Naive thymus-derived CD8-positive, alpha-beta T cell (primary cell): ENCODE measurements at regions not wholly inside any gene's neighbourhood (a gene's known extent, or its start where the extent isn't known, plus 50 kb on each side); places are given as distances from the start of the nearest gene placed in this dataset.

ENCODE experiments used
- ATAC-seq, 2 donors: fragments of 150-1000 bp; cut with Tn5 transposase in 1 of 2; sonication (Bioruptor Pico), chemical (Tn5 transposase) in 1 of 2; 1 replicate in 1 of 2; 2 replicates in 1 of 2; pipeline ENCODE4 v1.10.0; 2021; ENCODE audit warnings: mild to moderate bottlenecking in 2 of 2, moderate library complexity in 2 of 2
- POLR2A ChIA-PET: fragments of 350-600 bp; sonication (Branson Sonifier 250); formaldehyde crosslinking; loops from one replicate; lab custom pipeline; 2021; ENCODE audit warnings: antibody characterized with exemption; lab: Charles Lee
- DNase-seq, 10 donors: peaks; one replicate each; pipeline versions ENCODE4 v3.0.0 to v3.0.0-alpha.2; 2020 to 2022
- H3K27ac Mint-ChIP-seq, 10 donors: one replicate each; pipeline ENCODE4 v1.8.0; 2020 to 2022; ENCODE audit warnings: mild to moderate bottlenecking in 10 of 10, mixed read lengths in 10 of 10, moderate library complexity in 4 of 10, inconsistent platforms in 1 of 10
- H3K27me3 Mint-ChIP-seq, 5 donors: one replicate each; pipeline ENCODE4 v1.8.0; 2021 to 2022; ENCODE audit warnings: mixed read lengths in 5 of 5
- H3K36me3 Mint-ChIP-seq, 3 donors: one replicate each; pipeline ENCODE4 v1.8.0; 2020 to 2022; ENCODE audit warnings: mixed read lengths in 3 of 3, mild to moderate bottlenecking in 2 of 3, inconsistent platforms in 1 of 3
- H3K4me1 Mint-ChIP-seq, 4 donors: one replicate each; pipeline ENCODE4 v1.8.0; 2021 to 2022; ENCODE audit warnings: mixed read lengths in 4 of 4
- H3K4me3 Mint-ChIP-seq, 10 donors: one replicate each; pipeline ENCODE4 v1.8.0; 2020 to 2022; ENCODE audit warnings: mild to moderate bottlenecking in 10 of 10, mixed read lengths in 10 of 10, moderate library complexity in 6 of 10, inconsistent platforms in 1 of 10
- H3K9me3 Mint-ChIP-seq, 9 donors: one replicate each; pipeline ENCODE4 v1.8.0; 2020 to 2022; ENCODE audit warnings: mixed read lengths in 9 of 9, mild to moderate bottlenecking in 3 of 9, inconsistent platforms in 1 of 9, moderate library complexity in 1 of 9

DNA sequence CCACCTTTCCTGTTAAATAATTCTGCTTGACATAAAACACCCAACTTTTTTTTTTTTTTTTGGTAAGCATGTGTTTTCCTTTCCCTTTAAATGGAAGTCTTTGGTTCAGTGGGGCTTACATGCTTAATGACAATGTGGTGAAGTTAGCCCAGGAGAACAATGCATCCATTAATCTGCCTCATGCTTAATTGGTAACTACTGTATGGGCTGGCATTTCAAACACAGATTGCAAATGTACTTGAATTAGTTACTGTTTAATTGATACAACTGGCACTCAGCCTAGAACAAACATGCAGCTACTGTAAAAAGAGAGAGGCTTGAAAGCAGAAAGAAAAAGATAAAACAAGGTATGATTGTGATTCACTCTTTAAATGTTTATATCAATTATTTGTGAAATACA is 483.6 kb upstream of the NOX3 start:
- Mint-ChIP-seq H3K36me3 (no peaks in the 10 kb centered on the region), H3K4me3 (no peak overlapping the region), H3K27ac (no peak overlapping the region), H3K4me1 (no peaks in the 10 kb centered on the region), H3K27me3 (peaks cover 0 to 1% (median 0%) of the 10 kb centered on the region in 5 donors), H3K9me3 (peaks cover 0 to 8% (median under 1%) of the 10 kb centered on the region in 9 donors)
- no peak for DNase-seq
- POLR2A ChIA-PET = no interaction called here
- ATAC-seq = no peak

DNA sequence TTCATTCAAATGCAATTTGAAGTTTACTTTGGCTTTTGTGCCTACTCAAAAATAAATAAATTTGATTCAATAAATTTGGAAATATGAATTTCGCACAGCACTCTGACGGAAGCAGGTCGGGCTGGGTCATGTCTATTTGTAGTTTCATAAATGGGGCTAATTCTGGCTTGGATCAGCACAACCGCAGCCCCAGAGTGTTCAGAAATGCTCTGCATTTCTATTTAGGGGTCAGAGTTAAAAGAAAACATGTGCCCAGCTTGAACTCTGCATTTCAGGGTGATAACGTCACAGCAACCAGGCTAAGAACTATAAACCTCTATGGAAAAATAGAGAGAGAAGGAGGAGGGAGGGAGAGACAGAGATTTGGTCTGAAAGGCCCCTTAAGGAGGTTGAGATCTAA is 480.9 kb upstream of the NOX3 start:
- H3K36me3 Mint-ChIP-seq = peaks cover 0 to 8% (median 0%) of the 10 kb centered on the region in 3 donors
- no peaks in the 10 kb centered on the region for H3K27me3 Mint-ChIP-seq
- no peaks in the 10 kb centered on the region for H3K4me1 Mint-ChIP-seq
- no peak overlapping the region for H3K4me3 Mint-ChIP-seq
- DNase-seq (no peak), ATAC-seq (no peak)
- no peak overlapping the region for H3K27ac Mint-ChIP-seq
- POLR2A ChIA-PET = no interaction called here
- peaks cover 0 to 23% (median 3%) of the 10 kb centered on the region in 9 donors for H3K9me3 Mint-ChIP-seq

DNA sequence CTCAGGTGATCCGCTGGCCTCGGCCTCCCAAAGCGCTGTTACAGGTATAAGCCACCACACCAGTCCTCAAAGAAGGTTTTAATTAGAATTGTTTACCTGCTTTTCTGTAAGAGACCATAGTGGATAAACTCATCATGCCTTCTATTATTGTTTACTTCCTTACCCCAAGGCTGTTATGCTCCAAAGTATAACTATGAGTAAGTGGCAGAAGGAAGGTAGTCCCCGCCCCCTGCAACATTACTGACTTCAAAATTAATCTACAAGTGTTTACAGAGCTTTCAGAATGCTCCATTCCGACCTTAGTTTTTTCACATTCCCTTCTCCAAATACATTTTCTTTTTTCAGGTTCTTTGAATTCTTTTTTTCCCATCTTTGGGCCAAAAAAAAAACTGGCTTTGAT is 480.5 kb upstream of the NOX3 start:
- no peak for ATAC-seq

DNA sequence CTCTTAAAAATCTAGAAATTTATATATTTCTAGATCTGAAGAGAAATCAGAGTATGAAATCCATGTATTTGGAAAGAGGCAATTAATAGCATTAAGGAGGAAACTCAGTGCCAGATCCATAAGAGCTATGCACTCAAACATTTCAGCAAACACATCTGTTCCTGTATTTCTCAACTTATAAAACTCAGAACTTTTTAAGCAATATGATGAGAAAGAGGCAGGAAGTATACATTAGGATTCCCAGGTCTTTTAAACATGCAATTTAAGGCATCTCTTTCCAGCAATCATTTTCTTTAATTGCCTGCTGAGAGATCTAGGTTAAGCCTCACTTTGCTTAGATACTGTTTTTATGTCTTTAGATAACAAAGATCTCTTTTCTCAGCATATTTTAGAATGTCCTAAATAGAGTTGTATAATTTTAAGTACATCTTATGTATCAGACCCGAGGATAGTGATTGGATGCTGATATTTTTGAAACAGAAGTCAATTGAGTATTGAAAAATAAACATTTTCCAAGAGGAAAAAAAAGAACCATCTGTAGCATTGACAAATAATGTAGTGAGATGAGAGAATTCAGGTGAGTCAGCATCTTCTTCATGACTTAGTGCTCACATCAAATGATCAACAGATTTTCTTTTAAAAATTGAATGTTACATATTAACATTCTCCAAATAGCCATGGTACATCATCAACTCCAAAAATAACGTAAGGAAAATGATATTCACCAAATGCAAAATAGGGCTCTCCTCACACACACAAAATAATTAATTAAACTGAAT is 461.4 kb upstream of the NOX3 start:
- Mint-ChIP-seq H3K27ac (no peak overlapping the region), H3K27me3 (peaks cover 0 to 4% (median 2%) of the 10 kb centered on the region in 5 donors), H3K4me1 (peaks cover 0 to 1% (median 0%) of the 10 kb centered on the region in 4 donors), H3K9me3 (peaks cover 0 to 5% (median 0%) of the 10 kb centered on the region in 9 donors), H3K4me3 (no peak overlapping the region), H3K36me3 (peaks cover 0 to 2% (median 0%) of the 10 kb centered on the region in 3 donors)
- no peak for ATAC-seq
- POLR2A ChIA-PET = no interaction called here
- no peak for DNase-seq

More for the DNA sequence above, 480.5 kb upstream of the NOX3 start:
- H3K27me3 Mint-ChIP-seq = no peaks in the 10 kb centered on the region
- POLR2A ChIA-PET = no interaction called here
- H3K9me3 Mint-ChIP-seq = peaks cover 0 to 27% (median 3%) of the 10 kb centered on the region in 9 donors
- peaks cover 0 to 10% (median 0%) of the 10 kb centered on the region in 3 donors for H3K36me3 Mint-ChIP-seq
- no peak overlapping the region for H3K4me3 Mint-ChIP-seq
- no peak overlapping the region for H3K27ac Mint-ChIP-seq
- DNase-seq = no peak
- no peaks in the 10 kb centered on the region for H3K4me1 Mint-ChIP-seq

DNA sequence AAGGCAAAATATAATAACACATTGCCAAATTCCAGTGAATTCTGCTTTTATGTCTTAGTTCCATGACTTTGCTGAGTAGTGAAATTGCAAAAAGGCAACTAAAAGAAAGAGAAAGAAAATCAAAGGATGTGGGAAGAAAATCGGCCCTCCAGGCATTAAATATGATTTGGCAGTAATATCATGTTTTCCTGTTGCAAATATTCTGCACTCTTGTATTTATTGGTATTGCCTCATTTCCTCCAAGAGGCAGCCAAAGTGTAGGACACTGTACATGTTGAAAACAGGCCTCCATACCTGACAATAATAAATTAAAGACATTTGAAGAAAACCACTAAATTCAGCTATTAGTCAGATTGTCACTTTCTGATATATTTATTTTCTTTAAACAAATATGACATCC is 460.0 kb upstream of the NOX3 start:
- Mint-ChIP-seq H3K36me3 (peaks cover 0 to 2% (median 0%) of the 10 kb centered on the region in 3 donors), H3K4me1 (peaks cover 0 to 1% (median 0%) of the 10 kb centered on the region in 4 donors), H3K4me3 (no peak overlapping the region), H3K27ac (no peak overlapping the region), H3K9me3 (peaks cover 0 to 14% (median 2%) of the 10 kb centered on the region in 9 donors), H3K27me3 (peaks cover 0 to 8% (median under 1%) of the 10 kb centered on the region in 5 donors)
- POLR2A ChIA-PET = no interaction called here
- ATAC-seq (no peak), DNase-seq (no peak)

DNA sequence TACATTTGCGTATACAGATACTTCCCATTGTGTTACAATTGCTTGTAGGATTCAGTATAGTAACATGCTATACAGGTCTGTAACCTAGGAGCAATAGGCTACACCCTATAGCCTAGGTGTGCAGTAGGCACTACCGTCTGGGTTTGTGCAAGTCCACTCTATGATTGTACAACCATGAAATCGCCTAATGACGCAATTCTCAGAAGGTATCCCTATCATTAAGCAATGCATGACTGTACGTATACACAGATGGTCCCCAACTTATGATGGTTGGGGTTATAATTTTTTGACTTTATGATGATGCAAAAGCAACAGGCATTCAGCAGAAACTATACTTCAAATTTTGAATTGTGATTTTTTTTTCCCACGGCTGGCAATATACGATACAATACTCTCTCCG is 458.2 kb upstream of the NOX3 start:
- no peak overlapping the region for H3K27ac Mint-ChIP-seq
- no peaks in the 10 kb centered on the region for H3K4me1 Mint-ChIP-seq
- no peak for DNase-seq
- ATAC-seq = no peak
- peaks cover 0 to 29% (median 8%) of the 10 kb centered on the region in 9 donors for H3K9me3 Mint-ChIP-seq
- H3K4me3 Mint-ChIP-seq = no peak overlapping the region
- H3K27me3 Mint-ChIP-seq = peaks cover 0 to 9% (median 0%) of the 10 kb centered on the region in 5 donors
- POLR2A ChIA-PET = no interaction called here
- H3K36me3 Mint-ChIP-seq = peaks cover 0 to under 1% (median under 1%) of the 10 kb centered on the region in 3 donors

DNA sequence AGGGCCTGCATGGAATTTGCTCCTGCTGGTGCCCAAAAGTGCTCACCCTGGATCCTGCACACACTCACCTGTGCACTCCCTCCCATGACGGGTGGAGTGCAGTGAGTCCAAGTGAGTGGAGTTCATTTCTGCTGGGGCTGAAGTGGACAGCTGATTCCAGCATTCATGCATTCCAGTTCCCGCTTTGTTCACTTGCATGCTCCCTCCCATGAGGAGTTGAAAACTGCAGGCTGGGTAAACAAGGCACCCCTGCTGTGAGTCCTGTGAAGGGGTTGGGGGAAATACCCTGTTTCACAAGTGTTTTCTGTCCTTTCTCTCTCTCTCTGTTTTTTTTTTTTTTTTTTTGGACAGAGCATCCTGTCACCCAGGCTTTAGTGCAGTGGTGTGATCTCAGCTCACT is 454.1 kb upstream of the NOX3 start:
- POLR2A ChIA-PET = no interaction called here
- Mint-ChIP-seq H3K36me3 (peaks cover 0 to 6% (median 4%) of the 10 kb centered on the region in 3 donors), H3K27me3 (peaks cover 0 to 9% (median 0%) of the 10 kb centered on the region in 5 donors), H3K4me1 (no peaks in the 10 kb centered on the region), H3K27ac (no peak overlapping the region), H3K9me3 (peaks cover 0 to 34% (median 10%) of the 10 kb centered on the region in 9 donors), H3K4me3 (no peak overlapping the region)
- DNase-seq = no peak
- no peak for ATAC-seq

DNA sequence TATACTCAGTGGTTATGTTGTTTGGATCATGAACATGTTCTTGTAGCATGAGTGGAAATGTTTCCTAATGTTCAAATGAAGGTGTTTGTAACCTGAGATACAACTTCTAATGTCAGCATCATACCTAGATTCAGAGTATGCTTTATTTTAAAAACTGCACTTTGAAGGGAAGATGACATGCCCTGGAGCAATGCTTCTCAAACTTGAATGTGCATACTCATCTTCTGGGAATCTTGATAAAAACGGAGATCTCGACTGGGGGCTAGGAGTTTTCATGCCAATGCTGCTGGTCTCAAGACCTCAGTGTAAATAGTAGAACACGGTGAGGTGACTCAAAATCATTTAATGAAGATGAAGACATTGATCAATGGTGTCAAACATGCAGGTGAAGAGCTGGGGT is 440.0 kb upstream of the NOX3 start:
- Mint-ChIP-seq H3K27ac (no peak overlapping the region), H3K4me3 (no peak overlapping the region), H3K4me1 (no peaks in the 10 kb centered on the region), H3K27me3 (no peaks in the 10 kb centered on the region), H3K9me3 (peaks cover 0 to 7% (median 0%) of the 10 kb centered on the region in 9 donors), H3K36me3 (no peaks in the 10 kb centered on the region)
- no peak for DNase-seq
- ATAC-seq = no peak
- POLR2A ChIA-PET = no interaction called here

DNA sequence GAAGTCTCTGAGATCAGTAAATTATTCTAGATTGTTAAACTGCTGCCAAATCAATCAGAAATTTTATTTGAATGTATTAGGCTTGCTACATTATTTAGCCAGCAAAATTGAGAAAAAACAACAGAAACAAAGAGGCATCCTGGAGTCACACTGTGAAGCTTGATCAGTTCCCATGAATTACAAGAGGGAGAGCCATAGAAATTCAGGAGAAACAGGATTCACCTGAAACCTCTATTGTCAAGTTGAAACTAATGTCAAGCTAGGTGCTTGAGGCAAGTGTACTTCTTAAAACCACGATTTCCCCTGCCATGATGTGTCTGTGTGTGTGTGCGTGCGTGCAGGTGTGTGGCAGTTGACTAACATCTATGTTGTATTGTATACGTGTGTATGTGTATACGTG is 439.1 kb upstream of the NOX3 start:
- Mint-ChIP-seq H3K9me3 (peaks cover 0 to 7% (median 0%) of the 10 kb centered on the region in 9 donors), H3K27ac (no peak overlapping the region), H3K27me3 (no peaks in the 10 kb centered on the region), H3K36me3 (no peaks in the 10 kb centered on the region), H3K4me1 (no peaks in the 10 kb centered on the region), H3K4me3 (no peak overlapping the region)
- DNase-seq (no peak), ATAC-seq (no peak)
- POLR2A ChIA-PET = no interaction called here

DNA sequence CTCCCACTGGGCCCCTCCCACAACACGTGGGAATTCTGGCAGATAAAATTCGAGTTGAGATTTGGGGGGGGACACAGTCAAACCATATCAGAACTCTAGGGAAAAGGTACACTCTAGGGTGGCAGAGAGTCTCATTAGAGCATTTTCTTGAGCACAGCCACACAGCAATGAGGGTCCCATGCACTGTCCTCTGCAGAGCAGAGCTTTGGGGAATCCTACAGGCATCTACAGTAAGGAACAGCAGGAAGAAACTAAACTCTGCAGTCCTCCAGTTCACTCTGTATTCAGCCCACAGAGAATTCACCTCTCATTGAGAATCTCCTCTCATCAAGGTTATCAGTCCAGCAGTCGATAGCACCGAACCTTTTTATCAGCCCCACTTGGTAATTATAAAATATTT is 438.6 kb upstream of the NOX3 start:
- no peak overlapping the region for H3K27ac Mint-ChIP-seq
- H3K4me1 Mint-ChIP-seq = no peaks in the 10 kb centered on the region
- H3K4me3 Mint-ChIP-seq = no peak overlapping the region
- peaks cover 0 to 7% (median 0%) of the 10 kb centered on the region in 9 donors for H3K9me3 Mint-ChIP-seq
- H3K27me3 Mint-ChIP-seq = no peaks in the 10 kb centered on the region
- POLR2A ChIA-PET = no interaction called here
- H3K36me3 Mint-ChIP-seq = no peaks in the 10 kb centered on the region
- DNase-seq = no peak
- ATAC-seq = no peak

DNA sequence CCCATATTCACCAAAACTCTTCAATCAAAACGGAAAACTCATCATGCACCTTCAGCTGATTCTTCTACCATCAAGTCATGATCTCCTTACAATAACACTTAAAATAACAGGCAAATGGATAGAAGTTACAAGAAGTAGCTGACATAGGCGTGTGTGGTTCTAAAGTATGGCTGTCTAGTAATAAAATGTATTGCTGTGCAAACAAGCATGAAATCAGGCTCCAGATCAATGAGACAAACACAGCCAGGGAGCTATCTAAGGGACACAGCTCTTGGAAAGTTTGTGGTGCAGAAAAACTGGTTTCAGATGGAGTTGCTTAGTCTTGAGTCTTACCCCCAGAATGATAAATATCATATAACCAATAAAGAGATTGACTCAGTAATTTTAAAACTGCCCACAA is 434.8 kb upstream of the NOX3 start:
- H3K27ac Mint-ChIP-seq = no peak overlapping the region
- H3K27me3 Mint-ChIP-seq = peaks cover 0 to 3% (median 0%) of the 10 kb centered on the region in 5 donors
- POLR2A ChIA-PET = no interaction called here

DNA sequence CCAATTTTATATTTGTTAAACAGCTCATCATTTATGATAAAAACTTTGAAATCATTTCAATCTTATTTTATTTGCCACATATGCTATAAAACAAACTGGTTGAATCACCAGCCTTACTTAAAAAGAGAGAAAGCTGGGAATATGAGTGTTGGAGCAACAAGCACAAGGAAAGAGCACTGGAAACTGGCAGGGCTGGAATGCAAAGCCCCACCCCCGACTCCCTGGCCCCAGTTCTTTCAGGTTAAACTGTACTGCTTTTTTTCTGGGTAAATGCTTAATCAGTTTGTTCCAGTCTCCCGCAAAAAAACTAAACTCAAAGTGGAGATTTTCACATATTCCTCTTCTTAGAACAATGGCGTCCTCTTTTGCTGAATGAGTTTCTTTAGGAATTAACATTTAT is 433.8 kb upstream of the NOX3 start:
- POLR2A ChIA-PET = no interaction called here
- H3K4me1 Mint-ChIP-seq = peaks cover 2 to 4% (median 3%) of the 10 kb centered on the region in 4 donors
- ATAC-seq (no peak), DNase-seq (no peak)
- peaks cover 0 to 3% (median 0%) of the 10 kb centered on the region in 9 donors for H3K9me3 Mint-ChIP-seq
- no peaks in the 10 kb centered on the region for H3K36me3 Mint-ChIP-seq
- no peak overlapping the region for H3K4me3 Mint-ChIP-seq
- no peak overlapping the region for H3K27ac Mint-ChIP-seq
- H3K27me3 Mint-ChIP-seq = peaks cover 0 to 3% (median 0%) of the 10 kb centered on the region in 5 donors

More for the DNA sequence above, 434.8 kb upstream of the NOX3 start:
- Mint-ChIP-seq H3K9me3 (peaks cover 0 to 3% (median 0%) of the 10 kb centered on the region in 9 donors), H3K36me3 (no peaks in the 10 kb centered on the region), H3K4me1 (no peaks in the 10 kb centered on the region), H3K4me3 (no peak overlapping the region)
- no peak for ATAC-seq
- DNase-seq = no peak

DNA sequence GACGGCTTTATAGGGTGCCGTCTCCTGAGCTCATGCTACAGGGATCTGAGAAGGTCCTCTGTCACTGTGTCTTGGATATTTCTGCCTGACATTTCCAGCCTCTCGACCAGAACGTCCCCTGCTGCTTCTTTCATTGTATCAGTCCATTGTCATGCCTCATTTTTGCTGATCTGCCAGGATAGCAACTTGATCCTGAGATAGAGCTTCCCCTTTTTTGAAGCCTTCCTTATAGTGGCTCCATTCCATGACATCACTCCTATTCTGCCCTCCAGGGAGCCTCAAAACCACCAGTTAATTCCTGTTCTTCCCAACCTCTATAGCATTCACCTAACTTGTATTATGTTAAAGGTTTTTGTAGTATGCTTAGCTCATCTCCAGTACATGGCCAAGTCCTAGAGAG is 431.8 kb upstream of the NOX3 start:
- Mint-ChIP-seq H3K27ac (peak overlapping the region in 1 of 10 donors; percentile 61), H3K4me3 (no peak overlapping the region), H3K9me3 (no peaks in the 10 kb centered on the region), H3K4me1 (peaks cover 3 to 19% (median 15%) of the 10 kb centered on the region in 4 donors), H3K36me3 (no peaks in the 10 kb centered on the region), H3K27me3 (peaks cover 0 to 3% (median 0%) of the 10 kb centered on the region in 5 donors)
- ATAC-seq (no peak), DNase-seq (no peak)
- POLR2A ChIA-PET = no interaction called here
